Lower leg skin (tissue), 4 donors: ENCODE measurements at regions not wholly inside any gene's neighbourhood (a gene's known extent, or its start where the extent isn't known, plus 50 kb on each side); places are given as distances from the start of the nearest gene placed in this dataset.

Experiments used
- DNase-seq, 2 donors: peaks; one replicate each; pipeline ENCODE4 v3.0.0-alpha.2; 2019; ENCODE audit warnings: low spot score in 2 of 2
- H3K4me3 ChIP-seq: fragments of 200-600 bp; sonication (generic); 2 replicates; pipeline ENCODE4 v1.5.1; 2017; ENCODE audit warnings: mild to moderate bottlenecking, low read depth; ENCODE audit not compliant: poor library complexity, severe bottlenecking
- POLR2A ChIP-seq, 2 donors: fragments of 450-650 bp; IDR thresholded peaks; one replicate each; pipeline ENCODE4 v1.6.1; 2016 to 2017; ENCODE audit warnings: antibody characterized with exemption in 2 of 2, mild to moderate bottlenecking in 1 of 2, moderate library complexity in 1 of 2
- WGBS, 2 donors: methylation state at CpG; one replicate each; pipeline ENCODE4 v1.1.5; 2018; 5-methylcytosine and 5-hydroxymethylcytosine counted together
- intact Hi-C: fragments of 100-400 bp; cut with DNase I; formaldehyde crosslinking; loops from one replicate; pipeline ENCODE4 v1.15.0; 2023; ENCODE audit warnings: low total_unique reads
- TF ChIP-seq, protein P1 (sequence below), 3 donors: fragments of 450-650 bp; IDR thresholded peaks; one replicate each; pipeline ENCODE4 v1.5.1; 2016; ENCODE audit warnings: antibody characterized with exemption in 3 of 3, mild to moderate bottlenecking in 3 of 3, moderate library complexity in 2 of 3

DNA sequence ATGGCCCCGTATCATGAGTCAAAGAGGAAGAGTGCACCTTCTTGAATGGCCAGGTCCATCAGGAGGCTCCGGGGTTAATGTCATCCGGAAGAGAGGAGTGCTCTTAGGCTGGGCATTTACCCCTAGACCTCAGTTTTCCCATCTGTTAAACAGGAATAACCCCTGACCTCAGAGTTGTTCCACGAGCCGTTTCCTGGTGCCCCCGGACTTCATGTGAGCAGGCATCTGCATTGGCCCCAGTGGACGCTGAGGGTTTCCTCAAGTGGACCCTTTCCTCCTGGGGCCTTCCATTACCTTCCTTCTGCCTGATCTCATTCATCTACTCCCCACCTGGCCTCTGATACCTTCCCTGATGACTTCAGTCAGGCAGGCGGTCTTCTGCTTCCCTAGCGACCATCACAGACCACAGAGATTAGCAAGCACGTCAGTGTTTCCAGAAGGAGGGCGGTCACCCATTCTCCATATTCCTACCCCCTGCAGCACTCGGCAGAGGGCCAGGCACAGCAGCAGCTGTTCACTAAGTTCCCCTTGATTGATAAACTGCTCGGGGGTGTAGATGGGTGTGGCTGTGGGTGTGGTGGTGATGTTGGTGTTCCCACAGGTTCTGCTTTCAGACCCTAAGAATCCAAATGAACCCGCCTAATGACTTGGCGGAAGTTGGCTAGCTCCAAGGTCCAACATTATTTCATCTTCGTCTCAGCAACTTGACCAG is 346.6 kb upstream of the TNRC6C start:
- intact Hi-C loops = no loop called here
- H3K4me3 ChIP-seq = no peak overlapping the region
- peak in 1 of 2 donors; percentile 74 for DNase-seq
- 74 to 84% methylated on average over 16 of the region's 16 CpGs for WGBS, 2 donors
- TF ChIP-seq, protein P1, sequence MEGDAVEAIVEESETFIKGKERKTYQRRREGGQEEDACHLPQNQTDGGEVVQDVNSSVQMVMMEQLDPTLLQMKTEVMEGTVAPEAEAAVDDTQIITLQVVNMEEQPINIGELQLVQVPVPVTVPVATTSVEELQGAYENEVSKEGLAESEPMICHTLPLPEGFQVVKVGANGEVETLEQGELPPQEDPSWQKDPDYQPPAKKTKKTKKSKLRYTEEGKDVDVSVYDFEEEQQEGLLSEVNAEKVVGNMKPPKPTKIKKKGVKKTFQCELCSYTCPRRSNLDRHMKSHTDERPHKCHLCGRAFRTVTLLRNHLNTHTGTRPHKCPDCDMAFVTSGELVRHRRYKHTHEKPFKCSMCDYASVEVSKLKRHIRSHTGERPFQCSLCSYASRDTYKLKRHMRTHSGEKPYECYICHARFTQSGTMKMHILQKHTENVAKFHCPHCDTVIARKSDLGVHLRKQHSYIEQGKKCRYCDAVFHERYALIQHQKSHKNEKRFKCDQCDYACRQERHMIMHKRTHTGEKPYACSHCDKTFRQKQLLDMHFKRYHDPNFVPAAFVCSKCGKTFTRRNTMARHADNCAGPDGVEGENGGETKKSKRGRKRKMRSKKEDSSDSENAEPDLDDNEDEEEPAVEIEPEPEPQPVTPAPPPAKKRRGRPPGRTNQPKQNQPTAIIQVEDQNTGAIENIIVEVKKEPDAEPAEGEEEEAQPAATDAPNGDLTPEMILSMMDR (IDR thresholded peaks at IDR 0.05) = no peak
- no peak for TF ChIP-seq POLR2A (IDR thresholded peaks at IDR 0.05)

DNA sequence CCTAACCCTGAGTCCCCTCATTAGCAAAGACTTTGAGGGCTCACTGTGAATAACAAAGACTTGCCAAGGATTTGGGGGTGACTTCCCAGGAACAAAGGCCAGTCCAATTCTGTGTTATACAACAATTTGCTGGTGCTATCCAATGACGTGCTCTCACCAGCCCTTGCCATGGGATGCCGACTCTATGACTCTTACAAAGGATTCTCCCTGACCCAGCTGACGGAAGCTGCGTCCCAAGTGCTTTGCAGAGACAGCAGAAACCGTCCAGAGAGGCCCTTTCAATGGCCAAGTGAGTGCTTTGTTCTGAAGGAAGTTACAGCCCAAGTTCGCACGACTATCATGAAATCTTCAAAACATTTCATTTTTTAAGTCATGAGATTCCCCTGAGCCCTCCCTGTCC is 345.3 kb upstream of the TNRC6C start:
- H3K4me3 ChIP-seq = no peak overlapping the region
- no peak for TF ChIP-seq POLR2A (IDR thresholded peaks at IDR 0.05)
- TF ChIP-seq, protein P1 (IDR thresholded peaks at IDR 0.05) = no peak
- DNase-seq = peak in 1 of 2 donors; percentile 81
- 61 to 73% methylated on average over 7 of the region's 7 CpGs for WGBS, 2 donors
- intact Hi-C loops = no loop called here

DNA sequence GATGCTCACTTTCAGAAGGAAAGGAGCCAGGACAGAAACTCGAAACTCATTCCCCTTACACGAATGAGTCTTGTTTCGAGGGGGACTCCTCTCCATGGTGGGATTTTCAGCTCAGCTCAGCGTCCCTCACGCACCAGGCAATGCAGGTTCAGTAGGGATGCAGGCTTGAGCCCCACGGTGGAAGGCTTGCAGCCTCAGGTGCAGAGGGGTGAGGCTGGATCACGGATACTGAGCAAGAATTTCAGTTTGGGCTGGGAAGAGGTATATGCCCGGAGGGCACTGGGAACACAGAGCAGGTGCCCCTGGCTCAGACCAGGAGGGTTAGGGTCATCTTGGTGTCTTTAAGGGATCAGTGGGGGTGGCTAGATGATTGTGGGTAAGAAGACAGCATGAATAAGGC is 344.9 kb upstream of the TNRC6C start:
- DNase-seq = peak in 1 of 2 donors; percentile 58
- no peak overlapping the region for H3K4me3 ChIP-seq
- intact Hi-C loops = no loop called here
- TF ChIP-seq, protein P1 (IDR thresholded peaks at IDR 0.05) = no peak
- no peak for TF ChIP-seq POLR2A (IDR thresholded peaks at IDR 0.05)
- 81 to 84% methylated on average over 8 of the region's 8 CpGs for WGBS, 2 donors

DNA sequence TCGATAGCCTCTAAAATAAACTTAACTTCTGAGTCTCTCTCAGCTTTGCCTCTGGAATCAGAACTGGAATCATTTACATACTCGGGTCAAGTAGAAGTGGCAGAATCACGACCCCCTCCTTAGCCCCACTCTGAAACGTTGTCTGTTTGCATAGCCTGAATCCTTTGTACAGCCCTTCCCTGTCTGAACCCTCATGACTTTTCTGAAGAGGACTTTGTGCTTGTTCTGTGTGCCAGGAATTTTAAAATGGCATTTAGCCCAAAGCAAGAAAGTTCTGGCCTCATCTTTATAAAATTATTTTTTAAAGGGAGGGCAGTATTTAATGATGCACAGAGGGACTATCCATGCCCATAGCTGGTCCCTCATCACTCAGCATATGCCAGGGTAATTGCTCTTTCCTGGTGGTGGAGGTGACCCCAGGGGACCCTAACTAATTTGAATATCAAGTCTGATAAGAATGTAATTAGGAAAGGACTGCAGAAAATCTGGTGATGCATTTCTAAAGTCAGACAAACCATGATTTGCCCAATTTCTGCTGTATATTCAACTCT is 342.7 kb upstream of the TNRC6C start:
- intact Hi-C loops = no loop called here
- WGBS, 2 donors = 25 to 32% methylated on average over 4 of the region's 4 CpGs
- no peak for TF ChIP-seq POLR2A (IDR thresholded peaks at IDR 0.05)
- TF ChIP-seq, protein P1 (IDR thresholded peaks at IDR 0.05) = no peak
- no peak overlapping the region for H3K4me3 ChIP-seq
- peak in 1 of 2 donors; percentile 28 for DNase-seq

DNA sequence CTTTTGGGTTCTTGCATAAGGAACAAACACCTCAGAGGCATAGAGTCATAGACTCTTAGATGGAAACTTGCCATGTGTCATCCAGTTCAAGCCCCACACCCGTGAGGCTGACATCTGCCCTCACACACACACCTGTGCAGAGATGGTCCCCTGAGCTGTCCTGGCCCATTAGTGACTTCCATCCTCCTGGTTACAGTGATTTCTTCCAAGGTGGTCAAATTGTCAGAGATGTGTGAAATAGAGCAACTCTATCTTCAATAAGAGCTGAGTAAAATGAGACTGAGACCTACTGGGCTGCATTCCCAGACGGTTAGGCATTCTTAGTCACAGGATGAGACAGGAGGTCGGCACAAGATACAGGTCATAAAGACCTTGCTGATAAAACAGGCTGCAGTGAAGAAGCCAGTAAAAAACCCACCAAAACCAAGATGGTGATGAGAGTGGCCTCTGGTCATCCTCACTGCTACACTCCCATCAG is 342.2 kb upstream of the TNRC6C start:
- WGBS, 2 donors = 18 to 26% methylated on average over 3 of the region's 3 CpGs
- TF ChIP-seq, protein P1 (IDR thresholded peaks at IDR 0.05) = no peak
- TF ChIP-seq POLR2A (IDR thresholded peaks at IDR 0.05) = no peak
- intact Hi-C loops = no loop called here
- DNase-seq = peak in 1 of 2 donors; percentile 32
- no peak overlapping the region for H3K4me3 ChIP-seq
